ENCODE measurements at regions not wholly inside any gene's neighbourhood (a gene's known extent, or its start where the extent isn't known, plus 50 kb on each side); places are given as distances from the start of the nearest gene placed in this dataset.
"Not testable (repeated sequence)": the region's sequence is repeated elsewhere in the genome, so short reads cannot be mapped to it uniquely, and the experiment has no call there.

GRCh38 chrX:44785652-44786051, 58.2 kb upstream of the DUSP21 start:
- DNase-seq (ENCODE audit: low read depth, low spot score), result no peak

GRCh38 chrX:44784241-44784640, 59.6 kb upstream of the DUSP21 start:
- DNase-seq (ENCODE audit: low read depth, low spot score), result no peak

- no peak for DNase-seq (ENCODE audit: low read depth, low spot score)
Observed at GRCh38 chrX:44778254-44778653, 65.6 kb upstream of the DUSP21 start.

GRCh38 chrX:44775726-44776125, 68.1 kb upstream of the DUSP21 start:
- no peak for DNase-seq (ENCODE audit: low read depth, low spot score)

GRCh38 chrX:44774066-44774465, 69.8 kb upstream of the DUSP21 start:
- DNase-seq (ENCODE audit: low read depth, low spot score), result not testable (repeated sequence)

- DNase-seq (ENCODE audit: low read depth, low spot score), result no peak
Observed at GRCh38 chrX:44770121-44770520, 73.7 kb upstream of the DUSP21 start.

GRCh38 chrX:44767308-44767707, 76.5 kb upstream of the DUSP21 start:
- DNase-seq (ENCODE audit: low read depth, low spot score), result no peak

GRCh38 chrX:44765556-44765955, 78.3 kb upstream of the DUSP21 start:
- no peak for DNase-seq (ENCODE audit: low read depth, low spot score)

- DNase-seq (ENCODE audit: low read depth, low spot score), result no peak
Observed at GRCh38 chrX:44747969-44748368, 95.9 kb upstream of the DUSP21 start.

GRCh38 chrX:44747317-44747716, 96.5 kb upstream of the DUSP21 start:
- DNase-seq (ENCODE audit: low read depth, low spot score), result no peak

- DNase-seq (ENCODE audit: low read depth, low spot score), result no peak
Observed at GRCh38 chrX:44744799-44745198, 99.0 kb upstream of the DUSP21 start.

GRCh38 chrX:44742480-44743155, 101.2 kb upstream of the DUSP21 start:
- DNase-seq (ENCODE audit: low read depth, low spot score), result no peak

- DNase-seq (ENCODE audit: low read depth, low spot score), result not testable (repeated sequence)
Observed at GRCh38 chrX:44741859-44742258, 102.0 kb upstream of the DUSP21 start.

GRCh38 chrX:44741458-44741857, 102.4 kb upstream of the DUSP21 start:
- DNase-seq (ENCODE audit: low read depth, low spot score), result not testable (repeated sequence)

GRCh38 chrX:44735498-44735897, 108.3 kb upstream of the DUSP21 start:
- no peak for DNase-seq (ENCODE audit: low read depth, low spot score)

GRCh38 chrX:44733931-44734330, 109.9 kb upstream of the DUSP21 start:
- no peak for DNase-seq (ENCODE audit: low read depth, low spot score)

- no peak for DNase-seq (ENCODE audit: low read depth, low spot score)
Observed at GRCh38 chrX:44731160-44731559, 112.7 kb upstream of the DUSP21 start.

- DNase-seq (ENCODE audit: low read depth, low spot score), result no peak
Observed at GRCh38 chrX:44723426-44723825, 120.4 kb upstream of the DUSP21 start.

GRCh38 chrX:44708470-44708869, 135.4 kb upstream of the DUSP21 start:
- DNase-seq (ENCODE audit: low read depth, low spot score), result no peak

- DNase-seq (ENCODE audit: low read depth, low spot score), result no peak
Observed at GRCh38 chrX:44705817-44706551, 137.8 kb upstream of the DUSP21 start.

- DNase-seq (ENCODE audit: low read depth, low spot score), result no peak
Observed at GRCh38 chrX:44698357-44698756, 145.5 kb upstream of the DUSP21 start.

- no peak for DNase-seq (ENCODE audit: low read depth, low spot score)
Observed at GRCh38 chrX:44693255-44693654, 150.6 kb upstream of the DUSP21 start.

- no peak for DNase-seq (ENCODE audit: low read depth, low spot score)
Observed at GRCh38 chrX:44690129-44690528, 147.5 kb upstream of the FUNDC1 start.
